Loucy (cell line): ENCODE measurements at regions not wholly inside any gene's neighbourhood (a gene's known extent, or its start where the extent isn't known, plus 50 kb on each side); places are given as distances from the start of the nearest gene placed in this dataset.

Experiments
- CTCF ChIP-seq: fragments of 200-600 bp; sonication (generic); conservative IDR thresholded peaks from 2 replicates; pipeline ENCODE4 v1.5.1; 2014; ENCODE audit warnings: mild to moderate bottlenecking, antibody characterized with exemption, low read length
- EZH2phosphoT487 ChIP-seq: fragments of 200-600 bp; IDR thresholded peaks from 2 replicates; pipeline ENCODE4 v1.6.1; 2018; ENCODE audit warnings: antibody characterized with exemption, mild to moderate bottlenecking, moderate library complexity, borderline replicate concordance

- TF ChIP-seq CTCF, result peak; percentile 37
- TF ChIP-seq EZH2phosphoT487, result no peak
Observed at GRCh38 chr5:28779161-28779754, 1740.9 kb upstream of the CDH9 start.
